Ovary (tissue), 3 donors: ENCODE measurements at regions not wholly inside any gene's neighbourhood (a gene's known extent, or its start where the extent isn't known, plus 50 kb on each side); places are given as distances from the start of the nearest gene placed in this dataset.

ENCODE experiments used
- CTCF ChIP-seq, 3 donors: fragments of 450-650 bp in 2 of 3; fragments of 200-600 bp in 1 of 3; IDR thresholded peaks; one replicate each; pipeline versions ENCODE4 v1.5.1 to v1.8.0; 2016 to 2022; ENCODE audit warnings: antibody characterized with exemption in 3 of 3, mild to moderate bottlenecking in 1 of 3
- EP300 ChIP-seq: sonication (generic); formaldehyde crosslinking; IDR thresholded peaks from one replicate; pipeline ENCODE4 v1.6.1; 2017; ENCODE audit warnings: antibody characterized with exemption
- POLR2A ChIP-seq: fragments of 450-650 bp; IDR thresholded peaks from one replicate; pipeline ENCODE4 v1.6.1; 2017; ENCODE audit warnings: antibody characterized with exemption, mild to moderate bottlenecking, moderate library complexity
- donor health status: DM: no; HTN: no; CAD: no.

- TF ChIP-seq CTCF (IDR thresholded peaks at IDR 0.05) (no peak), POLR2A (no peak), EP300 (no peak)
Measured at GRCh38 chr6:68094070-68094469, 541.0 kb upstream of the ADGRB3 start.
